Stomach (tissue), 4 donors: ENCODE measurements at regions not wholly inside any gene's neighbourhood (a gene's known extent, or its start where the extent isn't known, plus 50 kb on each side); places are given as distances from the start of the nearest gene placed in this dataset.

Experiments
- EP300 ChIP-seq: sonication (generic); formaldehyde crosslinking; IDR thresholded peaks from one replicate; pipeline ENCODE4 v1.6.1; 2017; ENCODE audit warnings: antibody characterized with exemption
- TF ChIP-seq, protein P1 (sequence below), 7 experiments: fragments of 450-650 bp in 4 of 7; fragments of 200-600 bp in 3 of 7; sonication (generic) in 3 of 7; IDR thresholded peaks; one replicate each; pipeline ENCODE4 v1.5.1; 2016 to 2019; ENCODE audit warnings: antibody characterized with exemption in 7 of 7, control low read depth in 2 of 7, mild to moderate bottlenecking in 1 of 7

DNA sequence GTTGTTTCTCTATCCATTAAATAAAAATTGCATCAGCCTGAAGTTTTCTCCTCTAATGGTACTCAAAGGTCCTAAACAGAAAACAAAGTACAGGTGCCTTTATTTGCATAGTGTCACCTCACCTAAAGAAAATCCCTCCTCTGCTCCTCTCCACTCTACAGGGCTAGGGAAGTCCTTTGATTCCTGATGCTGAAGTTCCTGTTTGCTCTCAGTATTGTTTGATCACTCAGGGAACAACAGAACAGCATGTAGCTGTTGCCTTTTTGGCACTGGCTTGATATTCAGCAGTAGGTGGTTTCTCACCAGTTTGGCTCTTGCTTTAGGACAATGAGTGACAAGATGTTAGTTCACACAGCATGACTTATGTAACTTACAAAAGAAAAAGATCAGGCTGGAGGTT, 156.2 kb upstream of the SLC7A11 start:
- TF ChIP-seq, protein P1, sequence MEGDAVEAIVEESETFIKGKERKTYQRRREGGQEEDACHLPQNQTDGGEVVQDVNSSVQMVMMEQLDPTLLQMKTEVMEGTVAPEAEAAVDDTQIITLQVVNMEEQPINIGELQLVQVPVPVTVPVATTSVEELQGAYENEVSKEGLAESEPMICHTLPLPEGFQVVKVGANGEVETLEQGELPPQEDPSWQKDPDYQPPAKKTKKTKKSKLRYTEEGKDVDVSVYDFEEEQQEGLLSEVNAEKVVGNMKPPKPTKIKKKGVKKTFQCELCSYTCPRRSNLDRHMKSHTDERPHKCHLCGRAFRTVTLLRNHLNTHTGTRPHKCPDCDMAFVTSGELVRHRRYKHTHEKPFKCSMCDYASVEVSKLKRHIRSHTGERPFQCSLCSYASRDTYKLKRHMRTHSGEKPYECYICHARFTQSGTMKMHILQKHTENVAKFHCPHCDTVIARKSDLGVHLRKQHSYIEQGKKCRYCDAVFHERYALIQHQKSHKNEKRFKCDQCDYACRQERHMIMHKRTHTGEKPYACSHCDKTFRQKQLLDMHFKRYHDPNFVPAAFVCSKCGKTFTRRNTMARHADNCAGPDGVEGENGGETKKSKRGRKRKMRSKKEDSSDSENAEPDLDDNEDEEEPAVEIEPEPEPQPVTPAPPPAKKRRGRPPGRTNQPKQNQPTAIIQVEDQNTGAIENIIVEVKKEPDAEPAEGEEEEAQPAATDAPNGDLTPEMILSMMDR (IDR thresholded peaks at IDR 0.05), result no peak
- TF ChIP-seq EP300, result no peak
